NCI-H526 treated with DMSO at 0.1 percent for 48 hours (cell line): ENCODE measurements at regions not wholly inside any gene's neighbourhood (a gene's known extent, or its start where the extent isn't known, plus 50 kb on each side); places are given as distances from the start of the nearest gene placed in this dataset.
"Not testable (repeated sequence)": the region's sequence is repeated elsewhere in the genome, so short reads cannot be mapped to it uniquely, and the experiment has no call there.

ENCODE experiments used
- DNase-seq: peaks from one replicate; lab custom pipeline; 2025; lab: John Stamatoyannopoulos, UW

- no peak for DNase-seq
Observed at GRCh38 chr5:77909237-77909636, 133.1 kb upstream of the TBCA start.

- DNase-seq = no peak
Observed at GRCh38 chr5:77908787-77909186, 132.6 kb upstream of the TBCA start.

- no peak for DNase-seq
Observed at GRCh38 chr5:77907786-77908185, 131.6 kb upstream of the TBCA start.

- no peak for DNase-seq
Observed at GRCh38 chr5:77906806-77907205, 130.7 kb upstream of the TBCA start.

GRCh38 chr5:77904362-77904761 is 128.2 kb upstream of the TBCA start:
- no peak for DNase-seq

- DNase-seq = no peak
Observed at GRCh38 chr5:77900691-77901090, 124.6 kb upstream of the TBCA start.

- DNase-seq = no peak
Observed at GRCh38 chr5:77898385-77898784, 122.2 kb upstream of the TBCA start.

- no peak for DNase-seq
Observed at GRCh38 chr5:77896338-77896737, 120.2 kb upstream of the TBCA start.

GRCh38 chr5:77894103-77894502 is 118.0 kb upstream of the TBCA start:
- not testable (repeated sequence) for DNase-seq

- DNase-seq = no peak
Observed at GRCh38 chr5:77893225-77893860, 117.2 kb upstream of the TBCA start.

GRCh38 chr5:77892061-77893010 is 116.2 kb upstream of the TBCA start:
- no peak for DNase-seq

GRCh38 chr5:77885519-77885918 is 109.4 kb upstream of the TBCA start:
- no peak for DNase-seq

- no peak for DNase-seq
Observed at GRCh38 chr5:77882670-77883257, 106.6 kb upstream of the TBCA start.

GRCh38 chr5:77881528-77881927 is 105.4 kb upstream of the TBCA start:
- no peak for DNase-seq

GRCh38 chr5:77877516-77878355 is 101.6 kb upstream of the TBCA start:
- no peak for DNase-seq

- no peak for DNase-seq
Observed at GRCh38 chr5:77876862-77877502, 100.8 kb upstream of the TBCA start.

GRCh38 chr5:77876316-77876715 is 100.2 kb upstream of the TBCA start:
- DNase-seq = no peak

- no peak for DNase-seq
Observed at GRCh38 chr5:77874691-77875090, 98.6 kb upstream of the TBCA start.

- no peak for DNase-seq
Observed at GRCh38 chr5:77873239-77873638, 97.1 kb upstream of the TBCA start.

- DNase-seq = no peak
Observed at GRCh38 chr5:77871946-77872345, 95.8 kb upstream of the TBCA start.

GRCh38 chr5:77871016-77871415 is 94.9 kb upstream of the TBCA start:
- DNase-seq = no peak
